ENCODE measurements at regions not wholly inside any gene's neighbourhood (a gene's known extent, or its start where the extent isn't known, plus 50 kb on each side); places are given as distances from the start of the nearest gene placed in this dataset.

- TF ChIP-seq CTCF (IDR thresholded peaks at IDR 0.05; ENCODE audit: insufficient read depth, low read length, poor library complexity, severe bottlenecking): no peak
- TF ChIP-seq EZH2phosphoT487 (conservative IDR thresholded peaks at IDR 0.05; ENCODE audit: low read length): no peak
Observed at GRCh38 chr2:154616659-154617058, 81.8 kb upstream of the KCNJ3 start.
